ENCODE measurements at regions not wholly inside any gene's neighbourhood (a gene's known extent, or its start where the extent isn't known, plus 50 kb on each side); places are given as distances from the start of the nearest gene placed in this dataset.

DNA sequence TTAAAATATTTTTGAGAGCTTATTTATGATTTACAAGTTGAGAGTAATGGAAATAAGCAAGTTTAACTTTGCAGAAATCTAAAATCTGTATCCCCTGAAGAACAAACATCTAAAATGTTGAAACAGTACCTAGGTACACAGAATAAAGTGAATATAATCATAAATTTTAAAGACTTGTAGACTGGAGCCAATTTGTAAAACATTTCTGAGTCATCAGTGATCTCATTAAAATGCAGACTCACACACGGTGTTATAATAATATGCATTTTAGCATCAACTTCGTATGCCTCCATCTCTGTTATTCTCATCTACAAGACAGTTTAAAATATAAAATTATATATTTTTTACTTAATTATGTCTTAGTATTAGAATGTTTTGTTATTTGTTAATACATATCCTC, 399.5 kb upstream of the GOLIM4 start:
- Histone ChIP-seq H3K27me3 (ENCODE audit: control insufficient read depth in 1 of 2, insufficient read depth in 2 of 2, low read length in 2 of 2) (no peaks in the 10 kb centered on the region), H3K4me3 (replicated peaks in 1 of 3; ENCODE audit: insufficient read depth in 1 of 3, low read depth in 2 of 3, low read length in 3 of 3) (no peak overlapping the region), H2AFZ (ENCODE audit: low read length) (no peak overlapping the region), H3K79me2 (ENCODE audit: insufficient read depth, low read length) (no peaks in the 10 kb centered on the region), H3K9me3 (ENCODE audit: low read length) (no peaks in the 10 kb centered on the region), H3K36me3 (replicated peaks in 1 of 2; ENCODE audit: control insufficient read depth in 1 of 2, insufficient read depth in 2 of 2, low read length in 2 of 2) (no peaks in the 10 kb centered on the region), H3K9ac (ENCODE audit: insufficient read depth, low read depth, low read length) (no peak overlapping the region), H3K4me1 (ENCODE audit: insufficient read depth, low read length) (no peaks in the 10 kb centered on the region), H3K27ac (ENCODE audit: extremely low read length, insufficient read depth, low read length) (no peak overlapping the region), H4K20me1 (ENCODE audit: insufficient read depth, low read length) (no peaks in the 10 kb centered on the region), H3K4me2 (ENCODE audit: low read depth, low read length) (no peak overlapping the region)
- in situ Hi-C loops (cut with HindIII; ENCODE audit: extremely low pct_ligation_motif_present, low pct_unique_long_range_greater_than_20kb): no loop called here
- ChIA-PET CTCF (ENCODE audit: low intra/inter-chr PET ratio, low total read pairs) (no interaction called here), POLR2A (no interaction called here)
- intact Hi-C loops (cut with micrococcal nuclease; ENCODE audit: unreplicated experiment): no loop called here
- TF ChIP-seq, protein P1, sequence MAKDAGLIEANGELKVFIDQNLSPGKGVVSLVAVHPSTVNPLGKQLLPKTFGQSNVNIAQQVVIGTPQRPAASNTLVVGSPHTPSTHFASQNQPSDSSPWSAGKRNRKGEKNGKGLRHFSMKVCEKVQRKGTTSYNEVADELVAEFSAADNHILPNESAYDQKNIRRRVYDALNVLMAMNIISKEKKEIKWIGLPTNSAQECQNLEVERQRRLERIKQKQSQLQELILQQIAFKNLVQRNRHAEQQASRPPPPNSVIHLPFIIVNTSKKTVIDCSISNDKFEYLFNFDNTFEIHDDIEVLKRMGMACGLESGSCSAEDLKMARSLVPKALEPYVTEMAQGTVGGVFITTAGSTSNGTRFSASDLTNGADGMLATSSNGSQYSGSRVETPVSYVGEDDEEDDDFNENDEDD (CRISPR knock-in tag; IDR thresholded peaks at IDR 0.05; ENCODE audit: borderline replicate concordance): no peak
- TF ChIP-seq, protein P2, sequence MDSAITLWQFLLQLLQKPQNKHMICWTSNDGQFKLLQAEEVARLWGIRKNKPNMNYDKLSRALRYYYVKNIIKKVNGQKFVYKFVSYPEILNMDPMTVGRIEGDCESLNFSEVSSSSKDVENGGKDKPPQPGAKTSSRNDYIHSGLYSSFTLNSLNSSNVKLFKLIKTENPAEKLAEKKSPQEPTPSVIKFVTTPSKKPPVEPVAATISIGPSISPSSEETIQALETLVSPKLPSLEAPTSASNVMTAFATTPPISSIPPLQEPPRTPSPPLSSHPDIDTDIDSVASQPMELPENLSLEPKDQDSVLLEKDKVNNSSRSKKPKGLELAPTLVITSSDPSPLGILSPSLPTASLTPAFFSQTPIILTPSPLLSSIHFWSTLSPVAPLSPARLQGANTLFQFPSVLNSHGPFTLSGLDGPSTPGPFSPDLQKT (CRISPR knock-in tag; IDR thresholded peaks at IDR 0.05; ENCODE audit: borderline replicate concordance): no peak
- TF ChIP-seq SAFB2 (CRISPR knock-in tag; IDR thresholded peaks at IDR 0.05; ENCODE audit: borderline replicate concordance, low read depth): no peak
- no peak for TF ChIP-seq ZNF616 (CRISPR knock-in tag; IDR thresholded peaks at IDR 0.05; ENCODE audit: low read depth)
- TF ChIP-seq CBX1 (IDR thresholded peaks at IDR 0.05; ENCODE audit: low read depth): no peak
- TF ChIP-seq ZNF552 (CRISPR knock-in tag; IDR thresholded peaks at IDR 0.05; ENCODE audit: borderline replicate concordance): no peak
- no peak for TF ChIP-seq TAF1 (CRISPR knock-in tag; IDR thresholded peaks at IDR 0.05)
- no peak for TF ChIP-seq NR2F1 (CRISPR knock-in tag; IDR thresholded peaks at IDR 0.05)
- no peak for TF ChIP-seq ZBTB21 (CRISPR knock-in tag; IDR thresholded peaks at IDR 0.05)
- TF ChIP-seq SUZ12 (IDR thresholded peaks at IDR 0.05; ENCODE audit: low read depth, low read length): no peak
- no peak for TF ChIP-seq ZFP1 (CRISPR knock-in tag; IDR thresholded peaks at IDR 0.05)
- TF ChIP-seq GPN1 (CRISPR knock-in tag; IDR thresholded peaks at IDR 0.05; ENCODE audit: borderline replicate concordance): no peak
- TF ChIP-seq, protein P3, sequence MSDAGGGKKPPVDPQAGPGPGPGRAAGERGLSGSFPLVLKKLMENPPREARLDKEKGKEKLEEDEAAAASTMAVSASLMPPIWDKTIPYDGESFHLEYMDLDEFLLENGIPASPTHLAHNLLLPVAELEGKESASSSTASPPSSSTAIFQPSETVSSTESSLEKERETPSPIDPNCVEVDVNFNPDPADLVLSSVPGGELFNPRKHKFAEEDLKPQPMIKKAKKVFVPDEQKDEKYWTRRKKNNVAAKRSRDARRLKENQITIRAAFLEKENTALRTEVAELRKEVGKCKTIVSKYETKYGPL (CRISPR knock-in tag; IDR thresholded peaks at IDR 0.05): no peak
- TF ChIP-seq, protein P4, sequence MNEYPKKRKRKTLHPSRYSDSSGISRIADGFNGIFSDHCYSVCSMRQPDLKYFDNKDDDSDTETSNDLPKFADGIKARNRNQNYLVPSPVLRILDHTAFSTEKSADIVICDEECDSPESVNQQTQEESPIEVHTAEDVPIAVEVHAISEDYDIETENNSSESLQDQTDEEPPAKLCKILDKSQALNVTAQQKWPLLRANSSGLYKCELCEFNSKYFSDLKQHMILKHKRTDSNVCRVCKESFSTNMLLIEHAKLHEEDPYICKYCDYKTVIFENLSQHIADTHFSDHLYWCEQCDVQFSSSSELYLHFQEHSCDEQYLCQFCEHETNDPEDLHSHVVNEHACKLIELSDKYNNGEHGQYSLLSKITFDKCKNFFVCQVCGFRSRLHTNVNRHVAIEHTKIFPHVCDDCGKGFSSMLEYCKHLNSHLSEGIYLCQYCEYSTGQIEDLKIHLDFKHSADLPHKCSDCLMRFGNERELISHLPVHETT (CRISPR knock-in tag; conservative IDR thresholded peaks at IDR 0.05): no peak
- TF ChIP-seq SIX1 (CRISPR knock-in tag; IDR thresholded peaks at IDR 0.05; ENCODE audit: borderline replicate concordance): no peak
- TF ChIP-seq SIN3A (IDR thresholded peaks at IDR 0.05; ENCODE audit: borderline replicate concordance, low read depth, low read length): no peak
- no TSS peak for BruUV-seq (replicated peaks)
- ATAC-seq (no peak), DNase-seq (ENCODE audit: low spot score) (no peak), FAIRE-seq (no peak)
- WGBS (ENCODE audit: low lambda C conversion rate): 0% methylated on average over 2 of the region's 2 CpGs
